Endodermal cell (in vitro differentiated cells): ENCODE measurements at regions not wholly inside any gene's neighbourhood (a gene's known extent, or its start where the extent isn't known, plus 50 kb on each side); places are given as distances from the start of the nearest gene placed in this dataset.

Experiments
- DNase-seq: peaks from one replicate; pipeline ENCODE4 v3.0.0-alpha.2; 2017
- H3K27ac ChIP-seq: 2 replicates; pipeline ENCODE4 v1.5.1; 2013; ENCODE audit warnings: mild to moderate bottlenecking, low read depth, low read length, moderate library complexity
- H3K27me3 ChIP-seq: 2 replicates; pipeline ENCODE4 v1.6.1; 2013; ENCODE audit warnings: mild to moderate bottlenecking, low read length, moderate library complexity; ENCODE audit not compliant: insufficient read depth, control insufficient read depth, poor library complexity, severe bottlenecking
- H3K36me3 ChIP-seq: 2 replicates; pipeline ENCODE4 v1.7.0; 2013; ENCODE audit warnings: mild to moderate bottlenecking, low read length, moderate library complexity; ENCODE audit not compliant: control insufficient read depth, insufficient read depth
- H3K4me1 ChIP-seq: one replicate; pipeline ENCODE4 v1.7.0; 2013; ENCODE audit warnings: low read length; ENCODE audit not compliant: control insufficient read depth, insufficient read depth
- H3K4me3 ChIP-seq: 2 replicates; pipeline ENCODE4 v1.5.1; 2013; ENCODE audit warnings: mild to moderate bottlenecking, low read length, moderate library complexity
- H3K9ac ChIP-seq: 2 replicates; pipeline ENCODE4 v1.6.1; 2013; ENCODE audit warnings: mild to moderate bottlenecking, low read length, moderate library complexity; ENCODE audit not compliant: poor library complexity, severe bottlenecking; ENCODE audit errors: extremely low read depth
- H3K9me3 ChIP-seq: 2 replicates; pipeline ENCODE4 v1.6.1; 2013; ENCODE audit warnings: mild to moderate bottlenecking, low read length, moderate library complexity; ENCODE audit not compliant: control insufficient read depth
- H3K27ac Mint-ChIP-seq: 2 replicates; pipeline ENCODE4 v1.8.0; 2020; ENCODE audit warnings: mixed read lengths
- H3K27me3 Mint-ChIP-seq: 2 replicates; pipeline ENCODE4 v1.8.0; 2021; ENCODE audit warnings: mild to moderate bottlenecking, mixed read lengths; ENCODE audit not compliant: insufficient read depth
- H3K36me3 Mint-ChIP-seq: 2 replicates; pipeline ENCODE4 v1.8.0; 2020; ENCODE audit warnings: low read depth, mixed read lengths
- H3K4me1 Mint-ChIP-seq: 2 replicates; pipeline ENCODE4 v1.8.0; 2020; ENCODE audit warnings: mixed read lengths
- H3K4me3 Mint-ChIP-seq: 2 replicates; pipeline ENCODE4 v1.8.0; 2020; ENCODE audit warnings: mild to moderate bottlenecking, moderate library complexity, mixed read lengths
- H3K9me3 Mint-ChIP-seq: 2 replicates; pipeline ENCODE4 v1.8.0; 2020; ENCODE audit warnings: mild to moderate bottlenecking, mixed read lengths
- WGBS, 2 experiments: methylation state at CpG; one replicate each; pipeline versions ENCODE4 v1.1.5 to v1.1.7; 2013; ENCODE audit warnings: missing lambda C conversion rate in 2 of 2, mixed read lengths in 1 of 2; ENCODE audit not compliant: insufficient coverage in 1 of 2, insufficient read length in 1 of 2; 5-methylcytosine and 5-hydroxymethylcytosine counted together
- TF ChIP-seq, protein P1 (sequence below): fragments of 200-600 bp; sonication (generic); conservative IDR thresholded peaks from 2 replicates; pipeline ENCODE4 v1.5.0; 2021; ENCODE audit warnings: antibody characterized with exemption, mild to moderate bottlenecking

DNA sequence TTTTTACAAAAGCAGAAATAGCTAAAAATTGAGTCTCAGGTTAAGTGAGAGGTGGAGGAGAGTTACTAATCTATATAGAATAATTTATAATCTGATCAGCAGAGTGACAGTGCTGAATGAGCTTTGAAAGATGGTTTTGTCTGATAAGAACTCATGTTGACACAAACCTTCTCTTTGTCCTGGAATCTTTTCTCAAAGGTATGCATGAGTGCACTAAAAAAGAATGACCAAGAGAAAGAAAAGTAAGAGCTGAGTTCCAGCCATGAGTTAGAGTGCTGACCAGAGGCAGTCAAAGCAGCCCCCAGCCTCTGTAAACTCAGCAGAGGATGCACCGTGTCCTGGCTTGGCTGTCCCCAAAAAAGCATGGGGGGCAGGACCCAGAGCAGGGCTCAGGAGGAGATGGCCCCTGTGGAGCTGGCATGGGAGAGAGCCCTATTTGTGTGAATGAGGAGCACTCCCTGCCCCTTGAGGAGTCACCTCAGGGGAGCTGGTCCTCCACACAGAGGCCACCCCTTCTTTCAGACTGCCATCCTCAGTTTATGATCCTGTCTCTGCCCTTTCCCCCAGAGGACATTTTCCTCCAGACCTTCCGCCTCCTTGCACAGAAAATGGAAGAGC, 129.8 kb downstream of the SEC23A start:
- H3K27me3 Mint-ChIP-seq: no peaks in the 10 kb centered on the region
- TF ChIP-seq, protein P1, sequence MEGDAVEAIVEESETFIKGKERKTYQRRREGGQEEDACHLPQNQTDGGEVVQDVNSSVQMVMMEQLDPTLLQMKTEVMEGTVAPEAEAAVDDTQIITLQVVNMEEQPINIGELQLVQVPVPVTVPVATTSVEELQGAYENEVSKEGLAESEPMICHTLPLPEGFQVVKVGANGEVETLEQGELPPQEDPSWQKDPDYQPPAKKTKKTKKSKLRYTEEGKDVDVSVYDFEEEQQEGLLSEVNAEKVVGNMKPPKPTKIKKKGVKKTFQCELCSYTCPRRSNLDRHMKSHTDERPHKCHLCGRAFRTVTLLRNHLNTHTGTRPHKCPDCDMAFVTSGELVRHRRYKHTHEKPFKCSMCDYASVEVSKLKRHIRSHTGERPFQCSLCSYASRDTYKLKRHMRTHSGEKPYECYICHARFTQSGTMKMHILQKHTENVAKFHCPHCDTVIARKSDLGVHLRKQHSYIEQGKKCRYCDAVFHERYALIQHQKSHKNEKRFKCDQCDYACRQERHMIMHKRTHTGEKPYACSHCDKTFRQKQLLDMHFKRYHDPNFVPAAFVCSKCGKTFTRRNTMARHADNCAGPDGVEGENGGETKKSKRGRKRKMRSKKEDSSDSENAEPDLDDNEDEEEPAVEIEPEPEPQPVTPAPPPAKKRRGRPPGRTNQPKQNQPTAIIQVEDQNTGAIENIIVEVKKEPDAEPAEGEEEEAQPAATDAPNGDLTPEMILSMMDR: no peak
- 90 to 100% methylated on average over 2 of the region's 2 CpGs for WGBS, 2 experiments
- no peak for DNase-seq
- Histone ChIP-seq H3K4me3 (no peak overlapping the region), H3K27ac (no peak overlapping the region), H3K9me3 (no peaks in the 10 kb centered on the region), H3K27me3 (no peaks in the 10 kb centered on the region), H3K9ac (no peak overlapping the region), H3K36me3 (no peaks in the 10 kb centered on the region), H3K4me1 (no peaks in the 10 kb centered on the region)
- H3K9me3 Mint-ChIP-seq: peaks cover 7% of the 10 kb centered on the region
- no peaks in the 10 kb centered on the region for H3K4me1 Mint-ChIP-seq
- H3K27ac Mint-ChIP-seq: no peak overlapping the region
- H3K4me3 Mint-ChIP-seq: no peak overlapping the region
- no peaks in the 10 kb centered on the region for H3K36me3 Mint-ChIP-seq

DNA sequence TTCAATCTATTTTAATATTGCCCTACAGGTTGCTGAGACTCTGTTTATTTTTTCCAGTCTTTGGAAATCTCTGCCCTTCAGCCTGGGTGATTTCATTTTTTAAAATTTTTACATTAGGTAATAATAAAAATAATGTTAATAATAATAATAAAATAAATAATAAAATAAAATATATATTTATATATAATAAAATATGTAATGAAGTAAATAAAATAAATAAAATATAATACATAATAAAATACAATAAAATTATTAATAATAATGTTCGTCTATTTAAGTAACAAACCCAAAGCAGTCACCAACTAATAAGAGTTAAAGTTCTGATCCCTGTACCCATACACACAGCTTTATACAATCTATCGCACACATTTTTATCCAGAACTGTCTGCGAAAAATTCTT, 130.5 kb downstream of the SEC23A start:
- no peaks in the 10 kb centered on the region for H3K9me3 ChIP-seq
- no peaks in the 10 kb centered on the region for H3K4me1 ChIP-seq
- no peak overlapping the region for H3K27ac ChIP-seq
- H3K36me3 ChIP-seq: no peaks in the 10 kb centered on the region
- H3K9me3 Mint-ChIP-seq: peaks cover 9% of the 10 kb centered on the region
- H3K4me1 Mint-ChIP-seq: no peaks in the 10 kb centered on the region
- H3K9ac ChIP-seq: no peak overlapping the region
- H3K27ac Mint-ChIP-seq: no peak overlapping the region
- no peaks in the 10 kb centered on the region for H3K27me3 Mint-ChIP-seq
- no peak for DNase-seq
- no peak overlapping the region for H3K4me3 Mint-ChIP-seq
- 90% methylated on average over 2 of the region's 3 CpGs; no CpG with 5 or more reads in 1 of the 2 experiments for WGBS, 2 experiments
- H3K4me3 ChIP-seq: no peak overlapping the region
- TF ChIP-seq, protein P1: no peak
- no peaks in the 10 kb centered on the region for H3K27me3 ChIP-seq
- H3K36me3 Mint-ChIP-seq: no peaks in the 10 kb centered on the region

DNA sequence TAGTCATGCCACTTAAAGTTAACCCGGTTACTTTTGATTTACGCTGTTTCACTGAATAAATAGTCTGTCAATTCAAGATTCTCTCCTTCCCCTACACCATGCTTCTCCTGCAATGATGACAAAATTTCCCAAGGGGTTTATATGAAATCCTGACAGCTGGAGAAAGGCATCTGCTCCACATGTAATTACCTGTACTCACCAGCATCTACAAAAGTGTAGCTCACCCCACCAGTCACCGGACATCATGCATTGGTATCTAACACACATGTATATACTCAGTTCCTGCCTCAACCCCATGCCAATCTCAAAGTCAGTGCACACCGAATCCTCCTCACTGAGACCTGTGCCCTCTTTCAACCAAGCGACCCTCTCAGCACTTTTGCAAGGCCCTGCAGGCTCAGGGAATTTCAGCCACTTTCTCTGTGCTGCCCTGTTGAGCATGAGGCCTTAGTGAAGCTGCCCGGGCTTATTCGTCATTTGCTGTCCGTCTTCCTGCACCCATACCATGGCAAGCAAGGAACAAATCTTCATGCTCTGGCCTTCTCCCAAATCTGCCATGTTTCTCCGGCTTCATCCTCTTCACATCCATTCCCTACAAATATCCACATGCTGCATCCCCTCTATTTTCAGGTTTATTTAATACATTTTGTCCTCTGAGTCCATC, 131.6 kb downstream of the SEC23A start:
- Histone ChIP-seq H3K4me1 (no peaks in the 10 kb centered on the region), H3K4me3 (no peak overlapping the region), H3K27ac (no peak overlapping the region), H3K9ac (no peak overlapping the region), H3K9me3 (no peaks in the 10 kb centered on the region), H3K36me3 (no peaks in the 10 kb centered on the region), H3K27me3 (no peaks in the 10 kb centered on the region)
- Mint-ChIP-seq H3K36me3 (no peaks in the 10 kb centered on the region), H3K4me3 (no peak overlapping the region), H3K4me1 (no peaks in the 10 kb centered on the region), H3K27ac (no peak overlapping the region), H3K9me3 (peaks cover 6% of the 10 kb centered on the region), H3K27me3 (no peaks in the 10 kb centered on the region)
- 92 to 94% methylated on average over 9 of the region's 9 CpGs for WGBS, 2 experiments
- TF ChIP-seq, protein P1: peak; percentile 28
- peak; percentile 47 for DNase-seq
